DMS153 (cell line): ENCODE measurements at regions not wholly inside any gene's neighbourhood (a gene's known extent, or its start where the extent isn't known, plus 50 kb on each side); places are given as distances from the start of the nearest gene placed in this dataset.
"Not testable (repeated sequence)": the region's sequence is repeated elsewhere in the genome, so short reads cannot be mapped to it uniquely, and the experiment has no call there.

ENCODE experiments used
- DNase-seq: peaks from one replicate; lab custom pipeline; 2025; lab: John Stamatoyannopoulos, UW

- DNase-seq = no peak
Measured at GRCh38 chr20:12946789-12947188, 62.0 kb upstream of the SPTLC3 start.

DNA sequence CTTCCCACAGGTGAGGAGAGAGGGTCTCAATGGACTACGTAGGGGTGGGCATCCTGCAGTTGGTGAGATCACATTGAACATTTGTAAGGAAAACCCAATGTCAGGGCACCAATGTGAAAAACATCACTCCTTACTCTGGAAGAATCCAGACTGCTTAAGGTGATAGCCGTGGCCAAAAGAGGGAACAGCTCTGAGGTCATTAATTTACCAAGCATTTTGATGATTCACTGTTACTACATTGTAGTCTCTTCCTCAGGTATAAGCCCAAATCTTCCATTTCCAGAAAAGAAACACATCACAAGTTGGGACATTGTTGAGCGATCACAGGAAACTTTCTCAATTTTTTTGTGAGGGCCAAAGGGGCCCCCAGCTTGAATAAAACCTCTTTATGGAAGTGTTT is 61.1 kb upstream of the SPTLC3 start:
- DNase-seq = no peak

- no peak for DNase-seq
Measured at GRCh38 chr20:12949429-12949980, 59.3 kb upstream of the SPTLC3 start.

DNA sequence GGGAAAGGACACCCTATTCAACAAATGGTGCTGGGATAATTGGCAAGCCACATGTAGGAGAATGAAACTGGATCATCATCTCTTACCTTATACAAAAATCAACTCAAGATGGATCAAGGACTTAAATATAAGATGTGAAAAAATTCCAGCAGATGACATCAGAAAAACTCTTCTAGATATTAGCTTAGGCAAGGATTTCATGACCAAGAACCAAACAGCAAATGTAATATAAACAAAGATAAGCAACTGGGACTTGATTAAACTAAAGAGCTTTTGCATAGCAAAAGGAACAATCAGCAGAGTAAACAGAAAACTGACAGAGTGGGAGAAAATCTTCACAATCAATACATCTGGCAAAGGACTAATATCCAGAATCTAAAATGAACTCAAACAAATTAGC is 54.5 kb upstream of the SPTLC3 start:
- not testable (repeated sequence) for DNase-seq

DNA sequence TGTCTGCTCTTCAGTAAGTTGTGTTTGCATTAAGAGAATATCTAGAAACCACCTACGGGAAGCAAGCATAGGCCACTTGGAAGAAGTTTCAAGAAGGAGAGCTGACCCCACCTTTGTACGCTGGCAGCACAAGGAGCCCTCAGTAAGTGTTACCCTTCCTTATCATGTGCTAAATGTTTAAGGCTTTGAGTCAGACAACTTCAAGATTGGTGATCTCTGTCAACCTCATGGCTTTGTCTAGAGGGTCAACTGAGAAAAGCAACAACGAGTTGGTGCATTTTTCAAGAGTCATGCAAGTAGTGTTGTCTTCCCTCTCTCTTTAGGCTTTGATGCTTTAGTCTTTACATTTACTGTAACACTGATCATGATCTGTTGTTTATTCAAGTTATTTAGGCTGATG is 53.2 kb upstream of the SPTLC3 start:
- no peak for DNase-seq

DNA sequence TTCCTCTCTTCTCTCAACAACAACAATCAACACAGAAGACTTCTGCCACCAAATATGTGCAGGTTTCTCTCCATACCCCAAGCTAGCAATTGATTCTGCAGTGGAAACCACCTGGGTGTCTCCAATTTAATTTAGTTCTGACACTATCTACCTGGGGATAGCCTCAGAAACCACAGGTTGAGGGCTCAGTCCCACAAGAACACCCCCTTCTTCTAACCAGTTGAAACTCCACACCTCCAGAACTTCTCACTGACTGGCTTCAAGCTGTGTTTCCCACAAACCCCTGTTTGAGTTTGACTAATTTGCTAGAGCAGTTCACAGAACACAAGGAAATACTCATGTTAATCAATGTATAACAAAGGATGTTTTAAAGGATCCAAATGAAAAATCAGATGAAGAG is 52.5 kb upstream of the SPTLC3 start:
- DNase-seq = no peak

GRCh38 chr20:12957968-12958367 is 50.8 kb upstream of the SPTLC3 start:
- DNase-seq = no peak
